ENCODE measurements at regions not wholly inside any gene's neighbourhood (a gene's known extent, or its start where the extent isn't known, plus 50 kb on each side); places are given as distances from the start of the nearest gene placed in this dataset.
"Not testable (repeated sequence)": the region's sequence is repeated elsewhere in the genome, so short reads cannot be mapped to it uniquely, and the experiment has no call there.

DNA sequence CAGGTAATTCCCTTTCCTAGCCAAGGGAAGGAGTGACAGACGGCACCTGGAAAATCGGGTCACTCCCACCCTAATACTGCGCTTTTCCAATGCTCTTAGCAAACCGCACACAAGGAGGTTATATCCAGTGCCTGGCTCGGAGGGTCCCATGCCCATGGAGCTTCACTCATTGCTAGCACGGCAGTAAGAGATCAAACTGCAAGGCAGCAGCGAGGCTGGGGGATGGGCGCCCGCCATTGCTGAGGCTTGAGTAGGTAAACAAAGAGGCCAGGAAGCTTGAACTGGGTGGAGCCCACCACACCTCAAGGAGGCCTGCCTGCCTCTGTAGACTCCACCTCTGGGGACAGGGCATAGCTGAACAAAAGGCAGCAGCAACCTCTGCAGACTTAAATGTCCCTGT, 86.8 kb upstream of the DIAPH2 start:
- TF ChIP-seq CTCF, POLR2A (IDR thresholded peaks at IDR 0.05): not testable (repeated sequence)

All from right lobe of liver (tissue), 4 donors.